ENCODE measurements at regions not wholly inside any gene's neighbourhood (a gene's known extent, or its start where the extent isn't known, plus 50 kb on each side); places are given as distances from the start of the nearest gene placed in this dataset.

GRCh38 chr18:27600245-27600644, 415.1 kb upstream of the CHST9 start:
- DNase-seq (ENCODE audit: insufficient read length, low spot score) (no peak), FAIRE-seq (no peak)
- TF ChIP-seq, protein P1, sequence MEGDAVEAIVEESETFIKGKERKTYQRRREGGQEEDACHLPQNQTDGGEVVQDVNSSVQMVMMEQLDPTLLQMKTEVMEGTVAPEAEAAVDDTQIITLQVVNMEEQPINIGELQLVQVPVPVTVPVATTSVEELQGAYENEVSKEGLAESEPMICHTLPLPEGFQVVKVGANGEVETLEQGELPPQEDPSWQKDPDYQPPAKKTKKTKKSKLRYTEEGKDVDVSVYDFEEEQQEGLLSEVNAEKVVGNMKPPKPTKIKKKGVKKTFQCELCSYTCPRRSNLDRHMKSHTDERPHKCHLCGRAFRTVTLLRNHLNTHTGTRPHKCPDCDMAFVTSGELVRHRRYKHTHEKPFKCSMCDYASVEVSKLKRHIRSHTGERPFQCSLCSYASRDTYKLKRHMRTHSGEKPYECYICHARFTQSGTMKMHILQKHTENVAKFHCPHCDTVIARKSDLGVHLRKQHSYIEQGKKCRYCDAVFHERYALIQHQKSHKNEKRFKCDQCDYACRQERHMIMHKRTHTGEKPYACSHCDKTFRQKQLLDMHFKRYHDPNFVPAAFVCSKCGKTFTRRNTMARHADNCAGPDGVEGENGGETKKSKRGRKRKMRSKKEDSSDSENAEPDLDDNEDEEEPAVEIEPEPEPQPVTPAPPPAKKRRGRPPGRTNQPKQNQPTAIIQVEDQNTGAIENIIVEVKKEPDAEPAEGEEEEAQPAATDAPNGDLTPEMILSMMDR (IDR thresholded peaks at IDR 0.05; ENCODE audit: insufficient read depth, missing control alignments) = no peak

- TF ChIP-seq, protein P1 (IDR thresholded peaks at IDR 0.05; ENCODE audit: insufficient read depth, missing control alignments) = peak; percentile 94
- DNase-seq (ENCODE audit: insufficient read length, low spot score) = no peak
- FAIRE-seq = peak; percentile 95
Observed at GRCh38 chr18:27599202-27599829, 414.2 kb upstream of the CHST9 start.

DNA sequence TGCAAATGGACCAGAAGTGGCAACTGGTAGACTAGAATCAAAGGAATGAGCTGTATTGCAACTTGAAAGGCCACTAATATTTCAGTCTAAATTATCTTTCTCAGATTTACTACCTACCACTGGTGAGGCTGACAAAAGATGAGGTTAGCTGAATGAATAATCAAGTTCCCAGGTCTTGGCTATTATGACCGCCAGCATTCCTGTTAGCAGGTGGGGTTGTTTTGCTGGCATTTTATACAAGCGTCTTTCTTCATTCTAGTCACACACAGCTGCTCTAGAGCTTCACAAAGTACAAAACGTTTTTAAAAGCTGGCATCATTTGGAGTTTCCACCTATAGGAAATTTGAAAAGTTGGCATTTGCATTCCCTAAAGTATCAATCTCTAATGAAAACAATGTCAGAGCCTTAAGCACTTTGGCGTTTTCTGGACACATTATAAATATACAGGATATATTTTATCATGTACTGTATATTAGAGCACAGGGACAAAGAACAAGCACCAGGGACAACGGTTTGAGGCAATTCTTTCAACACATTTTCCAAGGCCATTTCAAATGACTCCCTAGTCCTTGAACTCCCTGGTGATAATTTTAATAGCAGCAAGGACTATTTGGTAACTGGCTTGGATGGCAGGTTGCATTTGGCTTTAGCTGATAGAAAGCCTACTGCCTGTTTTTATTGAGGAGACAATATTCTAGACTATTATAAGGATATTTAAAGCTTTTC, 410.2 kb upstream of the CHST9 start:
- DNase-seq (ENCODE audit: insufficient read length, low spot score) (no peak), FAIRE-seq (no peak)
- TF ChIP-seq, protein P1 (IDR thresholded peaks at IDR 0.05; ENCODE audit: insufficient read depth, missing control alignments) = no peak

DNA sequence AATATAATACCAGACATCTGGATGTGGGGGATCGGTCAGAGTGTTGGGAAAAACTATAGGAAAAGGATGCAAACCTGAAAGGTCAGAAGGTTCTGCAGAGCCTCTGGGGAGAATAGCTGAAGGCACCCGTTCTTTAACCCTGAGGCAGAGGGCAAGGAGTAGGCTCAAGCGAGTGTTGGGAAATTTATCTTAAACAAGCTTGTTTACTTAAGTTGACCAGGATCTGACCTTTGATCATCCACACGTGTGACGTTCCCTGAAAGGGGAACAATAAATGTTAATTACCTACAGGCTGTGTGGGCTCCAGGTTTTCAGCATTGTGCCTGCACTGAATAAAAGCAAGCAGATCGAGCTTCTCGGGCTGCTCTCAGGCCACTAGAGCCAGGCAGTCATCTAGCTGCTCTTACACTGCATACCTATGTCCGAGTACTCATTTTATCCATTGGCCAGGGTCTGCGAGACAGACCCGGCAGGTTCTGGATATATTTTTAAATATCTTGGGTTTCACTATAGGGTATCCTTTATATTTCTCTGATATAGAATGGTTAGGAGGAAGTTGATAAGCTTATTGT, 400.6 kb upstream of the CHST9 start:
- DNase-seq (ENCODE audit: insufficient read length, low spot score) = no peak
- TF ChIP-seq, protein P1 (IDR thresholded peaks at IDR 0.05; ENCODE audit: insufficient read depth, missing control alignments) = no peak
- no peak for FAIRE-seq

DNA sequence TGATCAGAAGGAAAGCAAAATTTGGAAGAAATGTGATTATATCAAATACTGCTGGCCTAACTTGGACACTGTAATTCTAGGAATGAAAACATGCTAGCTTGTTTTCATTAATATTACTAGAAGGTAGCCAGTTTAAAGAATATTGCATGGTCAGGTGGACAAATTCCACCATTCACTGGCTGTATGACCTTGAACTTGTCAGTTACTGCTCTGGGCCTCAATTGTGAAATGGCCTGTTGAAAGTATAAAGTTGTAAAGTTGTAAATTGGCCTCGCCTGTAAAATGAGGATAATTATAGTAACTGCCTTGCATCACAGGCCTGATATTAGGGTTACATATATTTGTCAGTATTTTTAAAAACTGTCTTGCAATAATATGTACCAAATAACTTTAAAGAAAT, 398.4 kb upstream of the CHST9 start:
- FAIRE-seq (no peak), DNase-seq (ENCODE audit: insufficient read length, low spot score) (no peak)
- TF ChIP-seq, protein P1 (IDR thresholded peaks at IDR 0.05; ENCODE audit: insufficient read depth, missing control alignments) = no peak

DNA sequence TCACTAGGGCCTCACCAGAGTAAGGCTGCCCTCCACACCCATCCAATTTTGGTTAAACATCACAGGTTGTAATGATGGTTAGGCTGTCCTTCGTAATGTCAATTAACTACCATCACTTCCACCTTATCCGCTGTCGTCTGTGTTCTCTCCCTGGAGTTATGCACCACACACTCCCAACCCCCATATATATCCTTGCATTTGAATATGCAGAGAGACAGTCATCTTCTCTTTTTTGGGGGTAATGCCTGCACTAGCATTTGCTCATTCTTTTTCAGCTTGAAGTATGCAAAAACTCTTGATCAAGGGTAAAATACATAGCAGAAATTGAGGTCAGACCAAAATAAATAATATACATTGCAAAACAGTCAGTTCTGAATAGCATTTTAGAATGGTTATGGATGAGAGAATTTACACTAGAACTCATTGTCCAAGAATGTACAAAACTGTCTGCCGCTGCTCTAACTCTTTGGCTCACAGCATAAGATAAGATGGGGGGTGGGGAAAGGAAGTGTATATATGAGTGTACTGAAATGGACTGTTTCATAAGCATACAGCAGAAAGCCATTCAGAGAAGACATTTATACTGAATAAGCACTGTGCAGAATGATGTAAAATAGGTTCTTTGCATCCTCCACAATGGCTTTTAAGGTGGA, 397.8 kb upstream of the CHST9 start:
- TF ChIP-seq, protein P1 (IDR thresholded peaks at IDR 0.05; ENCODE audit: insufficient read depth, missing control alignments) = no peak
- DNase-seq (ENCODE audit: insufficient read length, low spot score) (no peak), FAIRE-seq (no peak)
